AG09319 (cell line): ENCODE measurements at regions not wholly inside any gene's neighbourhood (a gene's known extent, or its start where the extent isn't known, plus 50 kb on each side); places are given as distances from the start of the nearest gene placed in this dataset.
"Not testable (repeated sequence)": the region's sequence is repeated elsewhere in the genome, so short reads cannot be mapped to it uniquely, and the experiment has no call there.

Experiments used
- DNase-seq: peaks from one replicate; pipeline ENCODE4 v3.0.0-alpha.2; 2010; ENCODE audit warnings: low read depth; ENCODE audit errors: extremely low read depth
- TF ChIP-seq, protein P1 (sequence below): IDR thresholded peaks from 2 replicates; pipeline ENCODE4 v1.5.1; 2011; ENCODE audit warnings: low read depth, mild to moderate bottlenecking, inconsistent platforms, low read length, moderate library complexity

DNA sequence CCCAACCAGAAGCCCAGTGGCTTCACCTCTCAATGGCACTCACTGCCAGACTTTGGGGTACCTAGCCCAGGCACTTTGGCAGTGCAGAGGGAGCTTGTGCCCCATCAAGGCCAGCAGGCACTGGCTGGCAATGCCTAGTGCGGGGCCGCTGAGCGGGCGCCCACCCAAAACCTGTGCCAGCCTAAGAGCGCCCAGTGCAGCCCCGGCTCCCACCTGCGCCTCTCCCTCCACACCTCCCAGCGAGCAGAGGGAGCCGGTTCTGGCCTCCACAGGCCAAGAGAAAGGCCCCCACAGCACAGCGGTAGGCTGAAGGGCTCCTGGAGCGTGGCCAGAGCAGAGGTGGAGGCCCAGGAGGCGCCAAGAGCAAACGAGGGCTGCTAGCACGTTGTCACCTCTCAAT is 930.8 kb downstream of the IPMK start:
- no peak for DNase-seq
- TF ChIP-seq, protein P1, sequence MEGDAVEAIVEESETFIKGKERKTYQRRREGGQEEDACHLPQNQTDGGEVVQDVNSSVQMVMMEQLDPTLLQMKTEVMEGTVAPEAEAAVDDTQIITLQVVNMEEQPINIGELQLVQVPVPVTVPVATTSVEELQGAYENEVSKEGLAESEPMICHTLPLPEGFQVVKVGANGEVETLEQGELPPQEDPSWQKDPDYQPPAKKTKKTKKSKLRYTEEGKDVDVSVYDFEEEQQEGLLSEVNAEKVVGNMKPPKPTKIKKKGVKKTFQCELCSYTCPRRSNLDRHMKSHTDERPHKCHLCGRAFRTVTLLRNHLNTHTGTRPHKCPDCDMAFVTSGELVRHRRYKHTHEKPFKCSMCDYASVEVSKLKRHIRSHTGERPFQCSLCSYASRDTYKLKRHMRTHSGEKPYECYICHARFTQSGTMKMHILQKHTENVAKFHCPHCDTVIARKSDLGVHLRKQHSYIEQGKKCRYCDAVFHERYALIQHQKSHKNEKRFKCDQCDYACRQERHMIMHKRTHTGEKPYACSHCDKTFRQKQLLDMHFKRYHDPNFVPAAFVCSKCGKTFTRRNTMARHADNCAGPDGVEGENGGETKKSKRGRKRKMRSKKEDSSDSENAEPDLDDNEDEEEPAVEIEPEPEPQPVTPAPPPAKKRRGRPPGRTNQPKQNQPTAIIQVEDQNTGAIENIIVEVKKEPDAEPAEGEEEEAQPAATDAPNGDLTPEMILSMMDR, result no peak

DNA sequence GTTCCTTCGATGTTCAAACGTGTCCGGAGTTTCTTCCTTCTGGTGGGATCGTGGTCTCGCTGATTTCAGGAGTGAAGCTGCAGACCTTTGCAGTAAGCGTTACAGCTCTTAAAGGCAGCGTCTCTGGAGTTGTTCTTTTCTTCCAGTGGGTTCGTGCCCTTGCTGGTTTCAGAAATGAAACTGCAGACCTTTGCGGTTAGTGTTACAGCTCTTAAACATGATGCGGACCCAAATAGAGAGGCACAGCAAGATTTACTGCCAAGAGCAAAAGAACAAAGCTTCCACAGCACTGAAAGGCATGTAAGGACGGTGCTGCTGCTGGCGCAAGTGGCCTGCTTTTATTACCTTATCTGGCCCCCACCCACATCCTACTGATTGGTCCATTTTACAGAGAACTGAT is 931.4 kb downstream of the IPMK start:
- no peak for DNase-seq
- TF ChIP-seq, protein P1, result no peak

DNA sequence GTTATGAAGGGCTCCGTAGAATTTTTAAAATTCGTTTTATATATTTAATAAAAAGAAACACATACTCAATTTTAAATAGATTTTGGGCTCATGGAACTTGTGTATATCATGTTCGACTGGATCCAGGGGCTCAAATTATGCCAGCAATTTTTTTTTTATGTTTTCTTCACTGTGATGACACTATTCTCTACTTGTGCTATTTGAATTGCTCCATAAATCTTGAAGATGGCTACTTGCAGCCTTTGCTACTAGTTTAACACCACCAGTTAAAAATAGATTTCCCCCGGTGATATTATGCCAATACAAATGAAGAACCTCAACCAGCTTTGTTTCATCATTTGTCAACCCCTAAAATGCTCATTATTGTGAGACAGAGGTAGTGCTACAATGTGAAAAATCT is 933.2 kb downstream of the IPMK start:
- TF ChIP-seq, protein P1, result no peak
- no peak for DNase-seq

DNA sequence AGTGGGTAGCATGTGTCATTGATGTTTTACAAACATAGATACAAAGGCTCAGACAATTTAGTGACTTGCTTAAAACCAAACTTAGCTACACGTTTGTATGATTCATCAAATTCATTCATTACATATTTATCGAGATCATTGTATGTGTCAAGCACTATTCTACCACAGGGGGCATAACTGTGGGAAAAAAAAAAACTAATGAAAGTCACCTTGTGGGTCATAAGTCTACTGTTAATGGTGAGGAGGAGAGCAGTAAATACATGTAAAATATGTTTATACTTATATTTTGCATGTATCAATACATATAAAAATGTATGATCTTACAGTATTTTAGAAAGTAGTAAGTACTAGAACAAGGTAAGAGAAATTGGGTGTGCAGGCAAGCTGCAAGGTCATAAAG is 933.8 kb downstream of the IPMK start:
- TF ChIP-seq, protein P1, result no peak
- DNase-seq, result no peak

DNA sequence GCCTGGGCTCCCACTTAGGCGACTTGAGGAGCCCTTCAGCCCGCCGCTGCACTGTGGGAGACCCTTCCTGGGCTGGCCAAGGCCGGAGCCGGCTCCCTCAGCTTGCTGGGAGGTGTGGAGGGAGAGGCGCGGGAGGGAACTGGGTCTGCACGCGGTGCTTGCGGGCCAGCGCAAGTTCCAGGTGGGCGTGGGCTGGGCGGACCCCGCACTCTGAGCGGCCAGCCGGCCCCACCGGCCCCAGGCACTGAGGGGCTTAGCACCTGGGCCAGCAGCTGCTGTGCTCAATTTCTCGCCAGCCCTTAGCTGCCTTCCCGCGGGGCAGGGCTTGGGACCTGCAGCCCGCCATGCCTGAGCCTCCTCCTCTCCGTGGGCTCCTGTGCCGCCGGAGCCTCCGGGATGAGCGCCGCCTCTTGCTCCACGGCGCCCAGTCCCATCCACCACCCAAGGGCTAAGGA is 946.3 kb downstream of the IPMK start:
- DNase-seq, result not testable (repeated sequence)

DNA sequence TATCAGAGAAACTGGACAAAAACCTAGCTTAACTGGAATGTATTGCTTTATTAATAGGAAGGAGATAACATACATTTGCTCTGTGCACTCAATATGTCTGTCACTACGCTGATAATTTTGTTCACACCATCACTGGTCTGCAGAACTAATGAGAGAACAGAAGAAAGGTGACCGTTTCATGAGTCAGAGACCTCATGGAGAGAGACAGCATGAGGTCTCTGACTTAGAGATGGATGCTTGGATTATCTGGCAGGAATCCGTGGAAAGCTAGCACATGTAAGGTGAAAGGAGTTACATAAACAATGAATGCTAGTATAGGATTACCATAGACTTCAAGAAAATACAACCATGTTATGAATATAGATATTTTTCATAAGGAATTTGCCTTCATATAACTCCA is 947.3 kb downstream of the IPMK start:
- no peak for DNase-seq
- TF ChIP-seq, protein P1, result no peak

DNA sequence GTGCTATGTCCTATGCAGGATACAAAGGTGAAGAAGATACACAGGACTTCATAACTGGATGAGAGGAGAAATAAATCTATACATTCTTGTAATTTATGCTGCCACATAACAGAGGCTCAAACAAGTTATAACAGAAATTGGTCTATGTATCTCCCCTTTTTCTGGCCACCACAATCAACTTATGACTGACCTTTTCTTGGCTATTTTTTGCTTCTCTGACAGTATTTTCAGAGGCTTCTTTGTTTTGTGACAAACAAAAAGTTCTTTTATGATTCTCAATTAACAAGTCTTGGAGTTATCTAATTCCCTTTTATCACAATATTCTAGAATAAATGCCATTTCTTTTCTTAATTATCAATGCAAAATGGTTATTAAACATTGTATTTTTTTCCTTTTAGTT is 953.0 kb upstream of the ZWINT start:
- DNase-seq, result no peak
- TF ChIP-seq, protein P1, result no peak

DNA sequence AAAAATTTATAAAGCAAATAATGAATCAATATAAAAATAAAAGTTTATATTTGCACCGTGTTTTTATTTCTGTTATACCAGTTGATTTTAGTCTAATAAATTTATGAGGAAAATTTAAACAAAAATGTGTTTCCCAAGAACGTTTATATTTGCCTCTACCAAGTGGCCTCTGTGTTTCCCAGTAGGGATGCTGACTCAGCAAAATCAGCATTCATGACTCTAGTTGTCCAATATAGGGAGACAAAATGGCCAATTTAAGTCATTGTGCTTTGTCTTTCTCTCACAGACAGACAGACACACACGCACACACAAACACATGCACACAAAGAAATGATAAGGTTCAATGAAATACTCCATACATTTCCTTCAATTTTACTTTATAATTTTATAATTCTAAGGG is 942.5 kb upstream of the ZWINT start:
- TF ChIP-seq, protein P1, result no peak
- no peak for DNase-seq
